GM23248 (cell line): ENCODE measurements at regions not wholly inside any gene's neighbourhood (a gene's known extent, or its start where the extent isn't known, plus 50 kb on each side); places are given as distances from the start of the nearest gene placed in this dataset.

Experiments
- DNase-seq: peaks from one replicate; pipeline ENCODE4 v3.0.0-alpha.2; 2015
- H2AFZ ChIP-seq: fragments of 200-600 bp; sonication (generic); 2 replicates; pipeline ENCODE4 v1.6.1; 2016; ENCODE audit warnings: antibody characterized with exemption
- H3F3A ChIP-seq: fragments of 200-600 bp; sonication (generic); 2 replicates; pipeline ENCODE4 v1.6.1; 2016; ENCODE audit warnings: mild to moderate bottlenecking, antibody characterized with exemption, mixed run types; ENCODE audit not compliant: insufficient read depth
- H3K27ac ChIP-seq: fragments of 200-600 bp; sonication (generic); 2 replicates; pipeline ENCODE4 v1.5.1; 2016; ENCODE audit warnings: mild to moderate bottlenecking
- H3K27me3 ChIP-seq: fragments of 200-600 bp; sonication (generic); replicated peaks from 2 replicates; pipeline ENCODE4 v1.6.1; 2016; ENCODE audit warnings: mild to moderate bottlenecking; ENCODE audit not compliant: insufficient read depth
- H3K36me3 ChIP-seq: fragments of 200-600 bp; sonication (generic); 2 replicates; pipeline ENCODE4 v1.6.1; 2016; ENCODE audit warnings: low read depth, mild to moderate bottlenecking
- H3K4me1 ChIP-seq: fragments of 200-600 bp; sonication (generic); 2 replicates; pipeline ENCODE4 v1.6.1; 2016; ENCODE audit warnings: mild to moderate bottlenecking; ENCODE audit not compliant: insufficient read depth
- H3K4me2 ChIP-seq: fragments of 200-600 bp; sonication (generic); one replicate; pipeline ENCODE4 v1.6.1; 2016; ENCODE audit warnings: mild to moderate bottlenecking; ENCODE audit not compliant: unreplicated experiment
- H3K4me3 ChIP-seq: fragments of 200-600 bp; sonication (generic); 2 replicates; pipeline ENCODE4 v1.5.1; 2016; ENCODE audit warnings: mild to moderate bottlenecking
- H3K79me2 ChIP-seq: fragments of 200-600 bp; sonication (generic); 2 replicates; pipeline ENCODE4 v1.6.1; 2016; ENCODE audit warnings: mild to moderate bottlenecking; ENCODE audit not compliant: insufficient read depth
- H3K9ac ChIP-seq: fragments of 200-600 bp; sonication (generic); 2 replicates; pipeline ENCODE4 v1.6.1; 2016; ENCODE audit warnings: mild to moderate bottlenecking
- H3K9me2 ChIP-seq: fragments of 200-600 bp; sonication (generic); 2 replicates; pipeline ENCODE4 v1.6.1; 2016; ENCODE audit warnings: mixed run types, mild to moderate bottlenecking, moderate library complexity; ENCODE audit not compliant: insufficient read depth
- H3K9me3 ChIP-seq: fragments of 200-600 bp; sonication (generic); one replicate; pipeline ENCODE4 v1.6.1; 2017; ENCODE audit warnings: low read depth
- H4K20me1 ChIP-seq: fragments of 200-600 bp; sonication (generic); 2 replicates; pipeline ENCODE4 v1.6.0; 2016; ENCODE audit not compliant: insufficient read depth
- EZH2 ChIP-seq: fragments of 200-600 bp; sonication (generic); IDR thresholded peaks from 2 replicates; pipeline ENCODE4 v1.6.1; 2018; ENCODE audit warnings: antibody characterized with exemption, mild to moderate bottlenecking; ENCODE audit not compliant: insufficient read depth, poor library complexity, severe bottlenecking
- EZH2phosphoT487 ChIP-seq: fragments of 200-600 bp; sonication (generic); IDR thresholded peaks from 2 replicates; pipeline ENCODE4 v1.6.1; 2018; ENCODE audit warnings: antibody characterized with exemption, moderate library complexity, mild to moderate bottlenecking, low read depth; ENCODE audit not compliant: insufficient read depth
- WGBS, 2 experiments: methylation state at CpG; one replicate each; pipeline ENCODE4 v1.1.6; 2015 to 2017; ENCODE audit warnings: low lambda C conversion rate in 2 of 2, low coverage in 1 of 2; ENCODE audit errors: missing lambda C conversion rate in 2 of 2; 5-methylcytosine and 5-hydroxymethylcytosine counted together
- in situ Hi-C: fragments of 300-500 bp; cut with MboI; formaldehyde crosslinking; loops from 2 replicates; pipeline ENCODE4 v1.15.0; 2020

DNA sequence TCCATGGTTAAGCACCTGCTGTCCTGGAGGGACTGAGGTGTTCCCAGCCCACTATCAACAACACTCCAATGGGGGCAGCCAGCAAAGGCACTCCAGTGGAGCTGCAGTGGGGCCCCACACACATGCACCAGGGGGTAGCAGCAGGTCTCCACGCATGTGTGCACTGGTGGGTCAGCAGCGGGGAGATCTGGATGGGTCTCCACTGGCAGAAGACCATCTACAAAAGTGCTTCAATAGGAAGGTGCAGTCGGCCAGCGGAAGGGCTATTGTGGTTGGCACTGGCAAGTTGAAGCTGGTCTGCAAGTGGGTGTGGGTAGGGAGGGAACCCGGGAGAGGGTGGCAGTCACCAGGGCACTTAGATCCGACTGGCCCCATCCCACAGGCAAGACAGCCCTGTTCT is 1355.4 kb downstream of the NSUN3 start:
- H3K36me3 ChIP-seq, result no peaks in the 10 kb centered on the region
- TF ChIP-seq EZH2 (no peak), EZH2phosphoT487 (no peak)
- H3K4me3 ChIP-seq, result no peak overlapping the region
- H2AFZ ChIP-seq, result no peak overlapping the region
- no peak overlapping the region for H3K4me2 ChIP-seq
- no peak overlapping the region for H3K9ac ChIP-seq
- H3K27ac ChIP-seq, result no peak overlapping the region
- H4K20me1 ChIP-seq, result no peaks in the 10 kb centered on the region
- H3F3A ChIP-seq, result no peaks in the 10 kb centered on the region
- H3K9me2 ChIP-seq, result no peaks in the 10 kb centered on the region
- 31 to 38% methylated on average over 6 of the region's 6 CpGs for WGBS, 2 experiments
- DNase-seq, result no peak
- H3K4me1 ChIP-seq, result no peaks in the 10 kb centered on the region
- no peaks in the 10 kb centered on the region for H3K27me3 ChIP-seq
- no peaks in the 10 kb centered on the region for H3K9me3 ChIP-seq
- in situ Hi-C loops, result no loop called here
- H3K79me2 ChIP-seq, result no peaks in the 10 kb centered on the region

DNA sequence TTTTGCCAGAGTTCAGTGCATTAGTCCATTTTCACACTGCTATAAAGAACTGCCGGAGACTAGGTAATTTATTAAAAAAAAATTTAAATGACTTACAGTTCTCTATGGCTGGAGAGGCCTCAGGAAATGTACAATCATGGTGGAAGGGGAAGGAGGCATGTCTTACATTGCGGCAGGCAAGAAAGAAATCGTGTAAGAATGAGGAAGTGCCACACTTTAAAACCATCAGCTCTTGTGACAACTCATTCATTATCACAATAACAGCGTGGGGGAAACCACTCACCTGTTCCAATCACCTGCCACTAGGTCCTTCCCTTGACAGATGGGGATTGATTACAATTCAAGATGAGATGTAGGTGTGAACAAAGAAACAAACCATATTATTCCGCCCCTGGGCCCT is 1361.4 kb downstream of the NSUN3 start:
- no peaks in the 10 kb centered on the region for H4K20me1 ChIP-seq
- H3K36me3 ChIP-seq, result no peaks in the 10 kb centered on the region
- 21 to 32% methylated on average over 5 of the region's 5 CpGs for WGBS, 2 experiments
- no peak overlapping the region for H2AFZ ChIP-seq
- no peak overlapping the region for H3K27ac ChIP-seq
- H3F3A ChIP-seq, result no peaks in the 10 kb centered on the region
- no peak for DNase-seq
- H3K4me1 ChIP-seq, result no peaks in the 10 kb centered on the region
- no peak overlapping the region for H3K4me2 ChIP-seq
- H3K9me3 ChIP-seq, result no peaks in the 10 kb centered on the region
- TF ChIP-seq EZH2phosphoT487 (no peak), EZH2 (no peak)
- no peaks in the 10 kb centered on the region for H3K27me3 ChIP-seq
- no peaks in the 10 kb centered on the region for H3K9me2 ChIP-seq
- H3K9ac ChIP-seq, result no peak overlapping the region
- H3K4me3 ChIP-seq, result no peak overlapping the region
- in situ Hi-C loops, result no loop called here
- H3K79me2 ChIP-seq, result no peaks in the 10 kb centered on the region

GRCh38 chr3:95434491-95434890 is 1371.6 kb downstream of the NSUN3 start:
- Histone ChIP-seq H2AFZ (no peak overlapping the region), H3K27ac (no peak overlapping the region), H4K20me1 (no peaks in the 10 kb centered on the region), H3K79me2 (no peaks in the 10 kb centered on the region), H3K9me3 (no peaks in the 10 kb centered on the region), H3K4me3 (no peak overlapping the region), H3K9ac (no peak overlapping the region), H3K27me3 (no peaks in the 10 kb centered on the region), H3K4me1 (no peaks in the 10 kb centered on the region), H3K4me2 (no peak overlapping the region), H3F3A (no peaks in the 10 kb centered on the region), H3K36me3 (no peaks in the 10 kb centered on the region), H3K9me2 (no peaks in the 10 kb centered on the region)
- 4 to 6% methylated on average over 1 of the region's 1 CpG for WGBS, 2 experiments
- TF ChIP-seq EZH2phosphoT487 (no peak), EZH2 (no peak)
- in situ Hi-C loops, result no loop called here
- no peak for DNase-seq

- in situ Hi-C loops, result no loop called here
- no peak overlapping the region for H3K27ac ChIP-seq
- TF ChIP-seq EZH2, result no peak
- no peak for TF ChIP-seq EZH2phosphoT487
Measured at GRCh38 chr3:95437409-95437808, 1374.5 kb downstream of the NSUN3 start.

DNA sequence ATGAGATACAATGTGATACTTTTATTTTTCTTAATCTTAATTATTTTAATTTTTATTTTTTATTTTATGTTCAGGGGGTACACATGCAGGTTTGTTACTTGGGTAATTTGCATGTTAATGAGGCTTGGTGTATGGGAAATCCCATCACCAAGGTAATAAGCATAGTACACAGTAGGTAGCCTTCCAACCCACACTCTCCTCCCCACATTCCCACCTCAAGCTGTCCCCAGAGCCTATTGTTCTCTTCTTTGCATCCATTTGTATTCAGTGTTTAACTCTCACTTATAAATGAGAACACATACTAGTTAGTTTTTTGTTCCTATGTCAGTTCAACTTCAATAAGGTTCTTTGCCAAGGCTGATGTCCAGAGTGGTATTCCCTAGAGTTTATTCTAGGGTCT is 1375.4 kb downstream of the NSUN3 start:
- no peak overlapping the region for H3K4me2 ChIP-seq
- H3K9ac ChIP-seq, result no peak overlapping the region
- H3K4me3 ChIP-seq, result no peak overlapping the region
- H4K20me1 ChIP-seq, result no peaks in the 10 kb centered on the region
- H3F3A ChIP-seq, result no peaks in the 10 kb centered on the region
- TF ChIP-seq EZH2, result no peak
- no peak for TF ChIP-seq EZH2phosphoT487
- no peaks in the 10 kb centered on the region for H3K79me2 ChIP-seq
- H3K36me3 ChIP-seq, result no peaks in the 10 kb centered on the region
- no peak overlapping the region for H2AFZ ChIP-seq
- H3K27ac ChIP-seq, result no peak overlapping the region
- H3K27me3 ChIP-seq, result no peaks in the 10 kb centered on the region
- DNase-seq, result no peak
- no peaks in the 10 kb centered on the region for H3K9me2 ChIP-seq
- no peaks in the 10 kb centered on the region for H3K9me3 ChIP-seq
- H3K4me1 ChIP-seq, result no peaks in the 10 kb centered on the region
- in situ Hi-C loops, result no loop called here

More at GRCh38 chr3:95437409-95437808, 1374.5 kb downstream of the NSUN3 start:
- no peaks in the 10 kb centered on the region for H3K9me3 ChIP-seq
- H2AFZ ChIP-seq, result no peak overlapping the region
- no peak overlapping the region for H3K4me3 ChIP-seq
- no peaks in the 10 kb centered on the region for H3K9me2 ChIP-seq
- H3K9ac ChIP-seq, result no peak overlapping the region
- no peaks in the 10 kb centered on the region for H3K4me1 ChIP-seq
- H3K36me3 ChIP-seq, result no peaks in the 10 kb centered on the region
- H3K79me2 ChIP-seq, result no peaks in the 10 kb centered on the region
- H4K20me1 ChIP-seq, result no peaks in the 10 kb centered on the region
- no peaks in the 10 kb centered on the region for H3K27me3 ChIP-seq
- no peaks in the 10 kb centered on the region for H3F3A ChIP-seq
- no peak for DNase-seq
- no peak overlapping the region for H3K4me2 ChIP-seq
